UCSD-AML1 (cell line): ENCODE measurements at regions not wholly inside any gene's neighbourhood (a gene's known extent, or its start where the extent isn't known, plus 50 kb on each side); places are given as distances from the start of the nearest gene placed in this dataset.
A peak's percentile ranks its signal among the peaks of the same experiment; 100 is the strongest.
"Not testable (repeated sequence)": the region's sequence is repeated elsewhere in the genome, so short reads cannot be mapped to it uniquely, and the experiment has no call there.

Experiments used
- DNase-seq: peaks from one replicate; lab custom pipeline; 2025; ENCODE audit not compliant: unreplicated experiment; lab: John Stamatoyannopoulos, UW

- DNase-seq, result no peak
Measured at GRCh38 chr15:88994286-88994685, 81.1 kb upstream of the MFGE8 start.

- no peak for DNase-seq
Measured at GRCh38 chr15:88995449-88995848, 82.3 kb upstream of the MFGE8 start.

GRCh38 chr15:88997531-88997930 lies 84.4 kb upstream of the MFGE8 start:
- DNase-seq, result no peak

GRCh38 chr15:88998980-88999713 lies 86.0 kb upstream of the MFGE8 start:
- DNase-seq, result no peak

- DNase-seq, result not testable (repeated sequence)
Measured at GRCh38 chr15:89001708-89002275, 86.5 kb upstream of the ABHD2 start.

GRCh38 chr15:89002281-89002761 lies 85.9 kb upstream of the ABHD2 start:
- peak; percentile 61 for DNase-seq

- DNase-seq, result no peak
Measured at GRCh38 chr15:89002830-89003229, 85.4 kb upstream of the ABHD2 start.

GRCh38 chr15:89003865-89004725 lies 84.2 kb upstream of the ABHD2 start:
- DNase-seq, result peak; percentile 44

GRCh38 chr15:89004726-89005030 lies 83.6 kb upstream of the ABHD2 start:
- DNase-seq, result no peak

GRCh38 chr15:89007527-89007926 lies 80.7 kb upstream of the ABHD2 start:
- DNase-seq, result not testable (repeated sequence)

- no peak for DNase-seq
Measured at GRCh38 chr15:89007989-89008388, 80.3 kb upstream of the ABHD2 start.

GRCh38 chr15:89009080-89009479 lies 79.2 kb upstream of the ABHD2 start:
- DNase-seq, result no peak

- DNase-seq, result no peak
Measured at GRCh38 chr15:89015412-89016097, 72.7 kb upstream of the ABHD2 start.

- DNase-seq, result no peak
Measured at GRCh38 chr15:89016549-89017041, 71.7 kb upstream of the ABHD2 start.

GRCh38 chr15:89017370-89018066 lies 70.7 kb upstream of the ABHD2 start:
- DNase-seq, result peak; percentile 74

GRCh38 chr15:89018207-89018606 lies 70.0 kb upstream of the ABHD2 start:
- no peak for DNase-seq

GRCh38 chr15:89019436-89019835 lies 68.8 kb upstream of the ABHD2 start:
- DNase-seq, result no peak

- no peak for DNase-seq
Measured at GRCh38 chr15:89021224-89021623, 67.0 kb upstream of the ABHD2 start.

GRCh38 chr15:89021886-89022285 lies 66.4 kb upstream of the ABHD2 start:
- DNase-seq, result not testable (repeated sequence)

GRCh38 chr15:89023311-89023961 lies 64.8 kb upstream of the ABHD2 start:
- no peak for DNase-seq
